ENCODE measurements at regions not wholly inside any gene's neighbourhood (a gene's known extent, or its start where the extent isn't known, plus 50 kb on each side); places are given as distances from the start of the nearest gene placed in this dataset.
A peak's percentile ranks its signal among the peaks of the same experiment; 100 is the strongest.

DNA sequence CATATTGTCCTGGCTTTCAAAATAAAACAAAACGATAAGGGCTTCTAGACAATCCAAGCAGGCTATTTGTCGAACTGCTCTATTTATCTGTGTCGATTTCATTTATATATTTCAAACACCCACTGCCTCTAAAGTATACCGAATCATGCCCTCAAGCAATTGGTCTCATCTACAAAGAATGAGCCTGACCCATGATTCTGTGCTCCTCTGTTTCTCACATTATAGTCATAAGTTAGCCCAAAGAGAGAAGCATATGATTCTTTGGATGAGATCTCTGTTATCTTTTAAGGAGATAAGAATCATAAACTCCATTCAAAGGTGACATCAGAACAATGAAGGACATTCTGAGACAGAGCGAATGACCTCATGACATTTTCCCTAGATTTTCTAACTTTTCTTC lies 191.1 kb downstream of the MAP2K6 start:
- no peak for DNase-seq

DNA sequence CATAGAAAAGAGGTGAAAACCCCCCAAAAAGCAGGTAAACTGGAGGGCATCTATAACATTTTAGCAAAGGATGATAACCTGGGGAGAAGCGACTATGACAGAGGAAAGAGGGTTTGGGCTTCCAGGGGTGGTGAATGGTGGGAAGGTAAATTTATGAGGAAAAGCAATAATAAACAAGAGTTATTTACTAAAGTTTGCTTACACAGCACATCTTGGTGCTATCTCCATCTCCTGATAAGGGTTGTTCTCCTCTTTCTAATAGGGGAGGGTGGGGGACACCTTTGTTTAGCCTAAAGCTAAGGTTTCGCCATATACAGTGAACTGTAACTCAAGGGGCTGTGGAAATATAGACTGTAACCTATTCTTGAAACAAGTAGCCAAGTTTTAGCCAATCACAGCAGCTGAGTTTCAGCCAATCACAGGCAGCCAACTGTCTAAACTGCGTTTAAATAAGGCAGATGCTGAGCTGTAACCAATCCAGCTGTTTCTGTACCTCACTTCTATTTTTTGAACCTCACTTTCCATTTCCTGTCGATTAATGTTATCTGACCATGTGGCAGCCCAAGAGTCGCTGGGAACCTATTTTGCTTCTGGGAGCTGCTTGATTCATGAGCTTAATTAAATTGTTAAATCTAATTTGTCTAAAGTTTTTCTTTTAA lies 191.8 kb downstream of the MAP2K6 start:
- no peak for DNase-seq

GRCh38 chr17:69607162-69607834 lies 192.8 kb downstream of the MAP2K6 start:
- DNase-seq, result peak; percentile 4

DNA sequence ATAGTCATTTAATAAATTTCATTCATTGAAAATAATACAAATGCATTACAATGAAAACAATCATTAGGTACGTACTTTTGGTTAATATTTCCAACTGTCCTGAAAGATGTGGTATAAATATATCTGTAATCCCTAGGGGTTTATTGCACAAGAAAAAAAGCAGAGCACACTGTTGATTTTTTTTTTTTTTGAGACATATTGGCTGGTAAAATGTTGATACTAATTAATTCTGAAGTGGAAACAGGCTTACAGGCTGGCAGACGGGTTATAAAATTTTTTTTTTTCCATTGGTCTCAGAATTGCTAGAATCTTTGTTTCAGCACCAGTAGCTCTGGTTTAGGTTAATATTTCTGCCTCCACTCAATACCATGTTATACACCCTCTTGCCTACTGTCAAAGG lies 193.6 kb downstream of the MAP2K6 start:
- no peak for DNase-seq

GRCh38 chr17:69608808-69609472 lies 194.4 kb downstream of the MAP2K6 start:
- no peak for DNase-seq

DNA sequence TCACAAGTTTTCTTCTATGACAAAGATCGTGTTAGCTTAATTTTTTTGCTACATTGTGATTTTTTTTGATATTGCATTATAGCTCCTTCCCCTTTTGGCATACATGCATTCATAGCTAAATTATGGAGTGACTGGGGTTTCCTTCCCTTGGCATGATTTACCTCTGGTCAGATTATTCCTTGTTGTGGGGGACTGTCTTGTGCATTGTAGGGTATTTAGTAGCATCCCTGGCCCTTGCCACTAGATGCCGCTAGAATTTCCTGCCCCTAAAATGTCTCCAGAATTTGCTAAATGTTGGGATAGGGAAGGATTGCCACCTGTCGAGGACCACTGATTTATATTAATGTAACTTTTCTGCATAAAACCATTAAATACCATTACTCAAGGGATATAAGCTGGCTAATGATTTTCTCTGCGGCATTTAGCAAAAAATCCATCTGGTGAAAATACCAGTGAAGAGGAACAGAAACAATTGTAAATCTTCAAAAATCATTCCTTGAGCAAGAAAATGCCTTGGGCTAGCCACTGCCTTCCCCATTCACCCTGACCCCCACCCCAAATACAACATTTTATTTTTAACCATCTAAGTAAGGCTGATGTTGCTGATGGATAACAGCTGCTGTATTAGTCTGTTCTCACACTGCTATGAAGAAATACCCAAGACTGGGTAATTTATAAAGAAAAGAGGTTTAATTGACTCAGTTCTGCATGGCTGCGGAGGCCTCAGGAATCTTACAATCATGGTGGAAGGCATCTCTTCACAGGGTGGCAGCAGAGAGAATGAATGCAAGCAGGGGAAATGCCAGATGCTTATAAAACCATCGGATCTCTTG lies 195.2 kb downstream of the MAP2K6 start:
- no peak for DNase-seq

GRCh38 chr17:69620363-69620762 lies 205.9 kb downstream of the MAP2K6 start:
- no peak for DNase-seq

DNA sequence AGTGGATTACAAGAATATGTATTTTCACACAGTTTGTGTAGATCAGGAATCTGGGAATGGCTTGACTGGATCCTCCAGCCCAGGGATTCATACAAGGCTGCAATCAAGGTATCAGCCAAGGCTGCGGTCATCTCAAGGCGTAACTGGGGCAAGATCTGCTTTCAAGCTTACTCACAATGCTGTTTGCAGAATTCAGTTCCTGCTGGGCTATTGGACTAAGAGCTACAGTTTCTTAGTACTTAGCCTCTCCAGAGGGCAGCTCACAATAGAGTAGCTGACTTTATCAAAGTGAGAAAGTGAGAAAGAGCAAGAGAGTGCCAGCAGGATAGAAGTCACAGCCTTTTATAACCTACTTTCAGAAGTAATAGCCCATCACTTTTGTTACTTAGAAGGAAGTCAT lies 211.0 kb downstream of the MAP2K6 start:
- DNase-seq, result no peak

- no peak for DNase-seq
These were observed 215.6 kb downstream of the MAP2K6 start for GRCh38 chr17:69630056-69630635.

GRCh38 chr17:69634844-69635243 lies 220.3 kb downstream of the MAP2K6 start:
- no peak for DNase-seq

DNA sequence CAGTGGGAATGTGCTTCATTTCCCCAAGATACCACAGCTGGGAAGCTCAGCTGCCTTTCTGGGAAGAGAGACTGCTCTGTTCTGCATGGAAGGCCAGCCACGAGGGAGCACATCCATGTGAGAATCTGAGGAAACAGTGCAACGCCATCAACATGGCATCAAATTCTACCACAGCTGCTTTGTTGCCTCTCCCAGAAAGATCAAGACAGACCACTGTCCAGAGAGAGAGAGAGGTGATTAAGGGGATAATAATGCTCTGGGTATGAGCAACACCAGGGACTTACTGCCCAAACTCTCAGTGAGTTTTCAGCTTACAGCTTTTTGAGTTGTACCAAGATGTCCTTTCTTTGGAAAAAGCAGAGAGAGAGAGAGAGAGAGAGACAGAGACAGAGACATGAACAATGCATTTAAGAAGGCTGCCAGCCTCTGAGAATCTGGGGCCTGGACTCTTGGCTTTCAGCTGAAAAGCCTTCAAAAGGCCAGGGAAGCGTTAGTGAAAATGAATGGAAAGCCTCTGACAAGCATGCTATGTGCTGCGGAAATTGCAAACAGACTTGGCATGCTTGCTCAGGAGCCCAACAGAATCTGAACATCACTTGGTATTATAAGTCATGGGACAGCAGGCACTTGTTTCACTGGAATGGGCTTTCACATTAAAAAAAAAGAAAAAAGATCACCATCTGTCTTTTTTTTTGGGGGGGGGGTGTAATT lies 223.1 kb downstream of the MAP2K6 start:
- no peak for DNase-seq

- no peak for DNase-seq
These were observed 224.6 kb downstream of the MAP2K6 start for GRCh38 chr17:69639096-69639495.

DNA sequence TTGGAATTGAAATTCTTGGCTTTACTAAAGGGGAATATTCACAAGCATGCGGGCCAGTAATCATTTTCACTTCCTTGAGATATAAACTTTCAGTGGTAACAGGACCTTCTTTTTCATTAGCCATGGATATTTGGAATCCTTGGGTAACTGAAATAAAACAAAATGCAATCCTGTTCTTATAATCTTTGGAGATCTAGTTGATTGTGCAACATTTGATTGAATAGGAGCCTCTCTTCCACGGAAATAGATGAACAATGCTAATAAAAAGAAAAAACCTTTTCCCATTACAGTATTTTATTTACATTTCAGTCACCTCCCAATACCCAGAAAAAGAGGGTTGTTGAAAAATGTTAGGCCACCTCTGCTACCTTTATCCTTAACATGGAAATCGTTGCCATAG lies 225.6 kb downstream of the MAP2K6 start:
- DNase-seq, result no peak

GRCh38 chr17:69643686-69644085 lies 229.2 kb downstream of the MAP2K6 start:
- no peak for DNase-seq

- DNase-seq, result no peak
These were observed 232.2 kb downstream of the MAP2K6 start for GRCh38 chr17:69646729-69647128.

- DNase-seq, result no peak
These were observed 236.4 kb downstream of the MAP2K6 start for GRCh38 chr17:69650881-69651280.

DNA sequence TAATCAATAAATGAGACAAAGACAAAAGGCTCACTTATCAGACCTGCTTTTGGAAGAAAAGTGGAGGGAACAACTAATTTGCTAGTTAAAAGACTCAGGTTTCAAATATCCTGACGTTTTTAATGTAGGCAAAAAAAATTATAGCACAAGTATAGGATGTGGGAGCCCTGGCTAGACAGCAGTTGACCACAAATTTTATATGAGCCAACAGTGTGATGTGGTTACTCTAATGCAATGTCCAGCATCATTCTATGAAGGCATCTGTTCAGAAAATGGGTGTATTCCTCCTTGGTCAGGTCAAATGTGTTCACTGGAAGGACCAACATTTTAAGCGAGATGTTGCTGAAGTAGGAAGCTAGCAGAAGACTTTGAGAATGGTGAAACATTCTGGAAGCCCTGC lies 237.4 kb downstream of the MAP2K6 start:
- no peak for DNase-seq

GRCh38 chr17:69654981-69655855 lies 240.7 kb downstream of the MAP2K6 start:
- no peak for DNase-seq

- no peak for DNase-seq
These were observed 241.4 kb downstream of the MAP2K6 start for GRCh38 chr17:69655902-69656301.

GRCh38 chr17:69669441-69670178 lies 255.1 kb downstream of the MAP2K6 start:
- peak; percentile 3 for DNase-seq

DNA sequence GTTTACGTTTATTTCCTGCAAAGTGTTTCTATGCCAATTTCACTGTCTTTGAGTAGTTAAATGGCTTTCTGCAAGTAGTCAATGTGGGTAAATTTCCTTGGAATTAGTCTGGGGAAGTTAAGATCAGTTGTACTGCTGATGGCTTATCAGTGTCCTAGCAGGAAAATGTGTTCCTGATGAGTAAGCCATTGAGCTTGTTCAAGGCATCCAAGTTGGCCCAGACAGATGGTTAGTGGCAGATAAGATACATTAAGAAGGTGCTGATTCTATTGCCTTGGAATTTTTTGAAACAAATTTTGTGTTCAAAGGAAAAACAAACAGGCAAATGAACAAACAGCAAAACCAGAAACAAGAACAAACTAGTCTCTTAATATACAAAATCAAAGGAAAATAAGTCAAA lies 258.4 kb downstream of the MAP2K6 start:
- no peak for DNase-seq
